NCI-H1436 (cell line): ENCODE measurements at regions not wholly inside any gene's neighbourhood (a gene's known extent, or its start where the extent isn't known, plus 50 kb on each side); places are given as distances from the start of the nearest gene placed in this dataset.
"Not testable (repeated sequence)": the region's sequence is repeated elsewhere in the genome, so short reads cannot be mapped to it uniquely, and the experiment has no call there.

Source experiments
- DNase-seq: peaks from one replicate; lab custom pipeline; 2025; lab: John Stamatoyannopoulos, UW

GRCh38 chr10:33468006-33468405, 133.5 kb upstream of the NRP1 start:
- not testable (repeated sequence) for DNase-seq

DNA sequence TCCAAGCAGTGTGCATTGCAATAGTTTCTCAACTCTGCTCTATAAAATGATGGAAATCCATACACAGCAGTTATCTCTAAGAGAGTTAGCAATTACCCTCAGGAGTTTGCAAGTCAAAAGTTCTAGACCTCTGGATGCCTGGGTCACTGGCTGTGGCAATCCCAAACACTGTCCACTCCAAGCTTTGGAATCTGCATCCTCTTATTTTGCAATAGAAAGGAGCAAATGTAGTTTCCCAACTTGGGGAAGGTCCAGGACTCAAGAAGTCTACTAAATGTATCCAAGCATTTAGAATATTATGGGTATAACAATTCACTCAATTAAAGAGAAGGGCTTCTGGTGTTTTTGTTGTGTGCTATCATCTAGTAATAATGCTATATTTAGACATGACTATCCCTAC, 131.3 kb upstream of the NRP1 start:
- DNase-seq, result no peak

- DNase-seq, result no peak
Measured at GRCh38 chr10:33463011-33463410, 128.5 kb upstream of the NRP1 start.

GRCh38 chr10:33461295-33461640, 126.8 kb upstream of the NRP1 start:
- DNase-seq, result no peak

- DNase-seq, result no peak
Measured at GRCh38 chr10:33460505-33461294, 126.2 kb upstream of the NRP1 start.

- DNase-seq, result no peak
Measured at GRCh38 chr10:33459602-33460001, 125.1 kb upstream of the NRP1 start.

DNA sequence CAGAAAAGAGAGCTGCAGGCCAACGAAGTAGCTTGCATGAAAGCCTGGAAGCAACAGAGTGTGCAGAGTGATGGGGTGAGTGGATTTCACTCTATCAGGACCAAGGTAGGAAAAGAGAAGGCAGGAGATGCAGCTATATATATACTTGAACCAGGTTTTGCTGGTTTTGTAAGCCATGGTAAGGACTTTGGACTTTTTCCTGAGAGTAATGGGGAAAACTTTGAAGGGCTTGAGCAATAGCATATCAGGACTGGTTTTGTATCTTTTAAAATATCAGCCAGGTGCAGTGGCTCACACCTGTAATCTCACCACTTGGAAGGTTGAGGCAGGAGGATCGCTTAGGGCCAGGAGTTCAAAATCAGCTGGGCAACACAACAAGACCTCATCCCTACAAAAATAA, 120.6 kb upstream of the NRP1 start:
- DNase-seq, result no peak

- no peak for DNase-seq
Measured at GRCh38 chr10:33454554-33454953, 120.1 kb upstream of the NRP1 start.

GRCh38 chr10:33453081-33454025, 118.9 kb upstream of the NRP1 start:
- DNase-seq, result peak; percentile 86

DNA sequence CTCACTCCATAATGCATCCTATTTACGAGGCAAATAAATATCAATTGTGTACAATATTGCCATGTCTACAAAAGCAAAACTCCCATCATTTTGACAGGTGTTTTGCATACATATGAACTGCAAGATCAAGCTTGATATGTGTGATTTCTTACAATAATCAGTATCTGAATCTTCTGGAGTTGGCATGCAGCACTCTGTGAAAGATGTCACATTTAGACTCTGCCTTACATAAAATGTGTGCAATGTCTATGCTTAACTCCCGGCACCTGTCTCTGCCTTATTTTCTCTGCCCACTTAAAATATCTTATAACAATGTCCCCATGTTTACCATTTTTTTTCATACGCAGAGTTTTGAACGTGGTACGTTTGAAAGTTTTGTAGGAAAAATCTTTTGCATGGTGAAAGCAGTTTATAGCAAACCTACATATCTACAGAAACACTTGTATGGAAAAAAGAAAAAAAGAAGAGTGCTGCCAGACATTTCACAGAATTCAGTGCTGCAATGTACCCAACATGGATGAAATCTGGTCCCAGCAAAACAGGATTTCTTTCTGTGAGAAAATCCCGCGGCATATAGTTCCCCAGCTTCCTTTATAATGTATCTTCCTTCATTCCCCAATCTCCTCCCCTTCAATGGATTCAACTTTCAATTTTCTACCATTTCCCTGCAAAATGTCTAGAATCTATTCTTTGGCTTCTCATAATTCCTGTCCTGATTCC, 114.1 kb upstream of the NRP1 start:
- DNase-seq, result no peak

DNA sequence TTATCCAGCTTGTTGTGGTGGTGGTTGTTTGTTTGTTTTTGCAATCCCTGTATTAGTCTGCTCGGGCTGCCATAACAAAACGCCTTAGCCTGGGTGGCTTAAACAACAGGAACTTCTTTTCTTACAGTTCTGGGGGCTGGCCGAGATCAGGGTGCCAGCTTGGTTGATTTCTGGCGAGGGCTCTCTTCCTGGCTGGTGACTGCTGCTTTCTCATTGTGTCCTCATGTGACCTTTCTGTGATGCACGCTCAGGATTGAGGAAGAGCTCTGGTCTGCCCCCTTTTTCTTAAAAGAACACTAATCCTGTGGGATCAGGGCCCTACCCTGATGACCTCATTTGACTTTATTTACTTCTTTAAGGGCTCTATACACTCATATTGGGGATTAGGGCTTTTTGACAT, 107.1 kb upstream of the NRP1 start:
- DNase-seq, result no peak

DNA sequence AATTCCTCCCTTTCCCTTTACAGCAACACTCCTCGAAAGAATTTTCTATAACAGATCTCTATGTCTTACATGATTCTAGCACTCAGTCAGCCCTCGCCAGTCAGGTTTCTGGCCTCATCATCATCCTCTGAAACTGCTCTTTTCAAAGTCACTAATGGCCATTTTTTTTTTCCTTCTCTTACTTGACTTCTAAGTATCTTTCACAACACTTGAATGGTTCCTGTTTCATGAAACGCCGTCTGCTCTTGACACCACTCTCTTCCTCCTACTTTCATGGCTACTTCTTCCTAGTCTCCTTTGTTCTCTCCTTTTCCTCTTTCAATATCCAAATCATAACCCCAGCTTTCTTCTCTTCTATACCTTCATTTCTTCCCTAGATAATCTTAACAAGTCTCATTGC, 100.5 kb upstream of the NRP1 start:
- no peak for DNase-seq

- DNase-seq, result no peak
Measured at GRCh38 chr10:33428682-33429081, 94.2 kb upstream of the NRP1 start.

GRCh38 chr10:33423154-33423529, 88.7 kb upstream of the NRP1 start:
- DNase-seq, result no peak

GRCh38 chr10:33422471-33423153, 88.1 kb upstream of the NRP1 start:
- DNase-seq, result no peak

GRCh38 chr10:33421789-33422462, 87.5 kb upstream of the NRP1 start:
- DNase-seq, result no peak

DNA sequence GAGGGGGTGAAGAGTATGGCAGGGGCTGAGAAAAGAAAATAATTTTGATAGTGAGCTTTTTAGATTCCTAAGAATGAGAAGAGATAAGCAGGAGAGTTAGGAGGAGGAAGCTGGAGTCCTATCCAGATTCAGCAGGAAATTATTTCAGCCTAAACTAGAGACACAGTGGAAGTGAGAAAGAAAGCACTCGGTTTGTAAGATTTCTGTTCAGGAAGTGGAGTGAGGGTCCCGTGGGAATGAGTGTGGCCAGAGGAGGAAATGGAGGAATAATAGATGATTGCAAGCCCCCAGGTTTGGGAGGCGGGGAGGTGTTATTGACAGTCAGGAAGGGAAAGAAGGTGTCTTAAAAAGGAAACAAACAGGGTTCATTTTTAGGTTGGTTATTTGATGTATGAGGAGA, 84.8 kb upstream of the NRP1 start:
- DNase-seq, result no peak

DNA sequence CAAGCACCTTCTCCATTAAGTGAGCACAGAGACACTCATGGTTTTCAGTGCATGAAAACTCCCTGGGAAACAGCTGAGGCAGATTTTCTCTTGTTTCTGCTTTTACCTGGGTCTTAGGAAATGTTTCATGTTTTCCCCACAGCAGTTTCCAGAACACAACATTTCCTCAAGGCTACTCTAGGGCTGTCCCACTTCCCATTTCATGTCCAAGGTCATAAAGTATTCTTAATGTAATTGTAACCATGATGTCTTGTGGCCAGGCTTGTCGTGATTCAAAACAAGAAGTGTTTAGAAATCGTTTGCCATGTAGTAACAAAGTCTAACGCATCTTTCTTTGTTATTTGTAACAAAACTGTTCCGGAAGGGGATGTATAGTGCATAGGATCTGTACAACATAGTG, 83.8 kb upstream of the NRP1 start:
- no peak for DNase-seq

DNA sequence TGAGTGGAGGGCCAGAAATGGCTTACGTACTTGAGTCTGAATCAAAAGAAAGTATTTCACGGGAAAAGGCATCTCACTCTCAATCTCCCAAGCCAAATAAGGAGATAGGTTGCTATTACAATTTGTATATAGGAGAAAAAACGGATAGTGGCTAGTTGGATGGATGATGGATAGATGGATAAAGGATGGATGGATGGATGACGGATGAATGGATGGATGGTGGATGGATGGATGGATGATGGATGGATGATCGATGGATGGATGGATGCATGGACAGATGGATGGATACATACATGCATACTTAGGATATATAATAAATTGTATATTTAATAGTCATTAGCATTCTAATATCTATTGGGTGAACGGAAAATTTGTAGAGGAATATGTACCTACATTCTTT, 82.2 kb upstream of the NRP1 start:
- DNase-seq, result no peak

DNA sequence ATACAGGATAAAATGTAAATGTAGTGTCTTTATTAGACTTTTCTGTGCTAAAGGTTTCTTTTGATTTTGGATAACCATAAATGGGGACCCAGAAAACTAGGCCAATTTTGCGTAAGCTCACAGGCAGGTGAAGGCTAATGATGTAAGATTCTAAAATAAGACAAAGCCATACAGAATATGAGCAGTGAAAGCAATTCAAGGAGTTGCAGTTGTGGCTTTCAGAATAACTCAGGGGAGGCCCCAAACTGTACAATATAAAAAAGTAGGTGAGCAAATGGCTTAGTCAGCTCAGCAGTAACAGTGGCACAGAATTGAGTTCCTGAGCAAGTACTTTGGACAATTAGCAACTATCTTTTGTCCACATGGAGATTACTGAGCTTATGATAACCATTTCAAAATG, 81.7 kb upstream of the NRP1 start:
- no peak for DNase-seq

- no peak for DNase-seq
Measured at GRCh38 chr10:33414841-33415240, 80.4 kb upstream of the NRP1 start.
